ENCODE measurements at regions not wholly inside any gene's neighbourhood (a gene's known extent, or its start where the extent isn't known, plus 50 kb on each side); places are given as distances from the start of the nearest gene placed in this dataset.
A peak's percentile ranks its signal among the peaks of the same experiment; 100 is the strongest.

GRCh38 chr14:22429546-22430294 is 159.3 kb downstream of the DAD1 start:
- ATAC-seq (no peak), DNase-seq (no peak)
- intact Hi-C loops (cut with DNase I) = loop anchor here in 1 of 2 donors (5.0 kb wide), 1 partner anchor 43 kb away; no protein-coding TSS in a partner anchor

GRCh38 chr14:22428700-22429291 is 160.2 kb downstream of the DAD1 start:
- no peak for DNase-seq
- intact Hi-C loops (cut with DNase I) = no loop called here
- peak in 1 of 2 donors; percentile 34 for ATAC-seq

- ATAC-seq (peak; percentile 70 to 90), DNase-seq (no peak)
- intact Hi-C loops (cut with DNase I) = no loop called here
Observed at GRCh38 chr14:22427771-22428231, 161.2 kb downstream of the DAD1 start.

- ATAC-seq (no peak), DNase-seq (no peak)
- intact Hi-C loops (cut with DNase I) = no loop called here
Observed at GRCh38 chr14:22426711-22427110, 162.3 kb downstream of the DAD1 start.

GRCh38 chr14:22423958-22424357 is 165.1 kb downstream of the DAD1 start:
- ATAC-seq (no peak), DNase-seq (no peak)
- intact Hi-C loops (cut with DNase I) = no loop called here

GRCh38 chr14:22422238-22422637 is 166.8 kb downstream of the DAD1 start:
- intact Hi-C loops (cut with DNase I) = no loop called here

GRCh38 chr14:22420598-22421186 is 168.3 kb downstream of the DAD1 start:
- ATAC-seq (peak in 1 of 2 donors; percentile 23), DNase-seq (no peak)
- intact Hi-C loops (cut with DNase I) = no loop called here

More at GRCh38 chr14:22422238-22422637, 166.8 kb downstream of the DAD1 start:
- no peak for DNase-seq
- no peak for ATAC-seq

GRCh38 chr14:22419620-22420019 is 169.4 kb downstream of the DAD1 start:
- ATAC-seq (peak in 1 of 2 donors; percentile 35), DNase-seq (no peak)
- intact Hi-C loops (cut with DNase I) = loop anchor here in 1 of 2 donors (5.0 kb wide), 1 partner anchor 43 kb away; no protein-coding TSS in a partner anchor

- ATAC-seq = no peak
- intact Hi-C loops (cut with DNase I) = loop anchor here in 1 of 2 donors (5.0 kb wide), 1 partner anchor 44 kb away; no protein-coding TSS in a partner anchor
- no peak for DNase-seq
Observed at GRCh38 chr14:22418631-22419030, 170.4 kb downstream of the DAD1 start.

GRCh38 chr14:22417914-22418313 is 171.1 kb downstream of the DAD1 start:
- ATAC-seq (no peak), DNase-seq (no peak)
- intact Hi-C loops (cut with DNase I) = loop anchor here in 1 of 2 donors (5.0 kb wide), 1 partner anchor 44 kb away; no protein-coding TSS in a partner anchor

GRCh38 chr14:22416193-22416592 is 172.8 kb downstream of the DAD1 start:
- no peak for ATAC-seq
- intact Hi-C loops (cut with DNase I) = loop anchor here in 1 of 2 donors (5.0 kb wide), 1 partner anchor 46 kb away; no protein-coding TSS in a partner anchor
- DNase-seq = no peak

GRCh38 chr14:22415605-22415959 is 173.4 kb downstream of the DAD1 start:
- no peak for ATAC-seq
- intact Hi-C loops (cut with DNase I) = loop anchor here in 1 of 2 donors (5.0 kb wide), 1 partner anchor 47 kb away; no protein-coding TSS in a partner anchor

GRCh38 chr14:22414876-22415604 is 174.0 kb downstream of the DAD1 start:
- intact Hi-C loops (cut with DNase I) = loop anchor here in 1 of 2 donors (5.0 kb wide), 1 partner anchor 47 kb away; no protein-coding TSS in a partner anchor
- no peak for ATAC-seq

More at GRCh38 chr14:22415605-22415959, 173.4 kb downstream of the DAD1 start:
- no peak for DNase-seq

GRCh38 chr14:22412926-22413411 is 176.1 kb downstream of the DAD1 start:
- DNase-seq (no peak), ATAC-seq (no peak)
- intact Hi-C loops (cut with DNase I) = no loop called here

More at GRCh38 chr14:22414876-22415604, 174.0 kb downstream of the DAD1 start:
- no peak for DNase-seq

GRCh38 chr14:22411398-22412055 is 177.5 kb downstream of the DAD1 start:
- ATAC-seq = no peak
- intact Hi-C loops (cut with DNase I) = no loop called here
- DNase-seq = no peak

GRCh38 chr14:22410497-22410896 is 178.5 kb downstream of the DAD1 start:
- intact Hi-C loops (cut with DNase I) = no loop called here
- DNase-seq (no peak), ATAC-seq (peak in 1 of 2 donors; percentile 51)

- no peak for DNase-seq
- intact Hi-C loops (cut with DNase I) = no loop called here
- ATAC-seq = no peak
Observed at GRCh38 chr14:22409006-22409405, 180.0 kb downstream of the DAD1 start.

GRCh38 chr14:22408547-22408946 is 180.5 kb downstream of the DAD1 start:
- no peak for ATAC-seq
- intact Hi-C loops (cut with DNase I) = no loop called here

More at GRCh38 chr14:22408547-22408946, 180.5 kb downstream of the DAD1 start:
- no peak for DNase-seq
